T-cell (primary cell): ENCODE measurements at regions not wholly inside any gene's neighbourhood (a gene's known extent, or its start where the extent isn't known, plus 50 kb on each side); places are given as distances from the start of the nearest gene placed in this dataset.

Source experiments
- ATAC-seq, 4 experiments: fragments of 200-7000 bp in 3 of 4; fragments of 150-1000 bp in 1 of 4; cut with Tn5 transposase; replicated peaks in 1 of 4; 1 replicate in 3 of 4; 2 replicates in 1 of 4; pipeline ENCODE4 v1.10.0; 2021; ENCODE audit warnings: moderate library complexity in 3 of 4, mild to moderate bottlenecking in 2 of 4, moderate number of reproducible peaks in 1 of 4
- CTCF ChIA-PET, 2 donors: fragments of 300-600 bp; sonication (Branson Sonifier 250); formaldehyde crosslinking; loops; one replicate each; lab custom pipeline; 2022; ENCODE audit warnings: antibody characterized with exemption in 2 of 2; lab: Charles Lee
- POLR2A ChIA-PET, 2 donors: fragments of 300-600 bp; sonication (Branson Sonifier 250); formaldehyde crosslinking; loops; one replicate each; lab custom pipeline; 2022; ENCODE audit warnings: antibody characterized with exemption in 2 of 2; lab: Charles Lee
- DNase-seq, 35 experiments: peaks; one replicate each; pipeline versions ENCODE4 v3.0.0 to v3.0.0-alpha.2; 2013 to 2023
- H3K27ac ChIP-seq: one replicate; pipeline ENCODE4 v1.5.1; 2013; ENCODE audit warnings: low read length
- H3K27me3 ChIP-seq, 2 experiments: replicated peaks in 1 of 2; 1 replicate in 1 of 2; 2 replicates in 1 of 2; pipeline versions ENCODE4 v1.6.1 to v1.7.0; 2013; ENCODE audit warnings: low read length in 1 of 2, mixed read lengths in 1 of 2; ENCODE audit not compliant: control insufficient read depth in 2 of 2, insufficient read depth in 2 of 2; ENCODE audit errors: extremely low read depth in 1 of 2
- H3K36me3 ChIP-seq, 2 donors: 1 replicate in 1 of 2; 2 replicates in 1 of 2; pipeline versions ENCODE4 v1.6.1 to v1.7.0; 2013; ENCODE audit warnings: low read length in 1 of 2; ENCODE audit not compliant: control insufficient read depth in 2 of 2, insufficient read depth in 1 of 2; ENCODE audit errors: extremely low read depth in 1 of 2
- H3K4me1 ChIP-seq, 2 experiments: 1 replicate in 1 of 2; 2 replicates in 1 of 2; pipeline versions ENCODE4 v1.6.1 to v1.7.0; 2013; ENCODE audit warnings: low read length in 2 of 2, mixed read lengths in 1 of 2; ENCODE audit not compliant: insufficient read depth in 2 of 2, control insufficient read depth in 1 of 2; ENCODE audit errors: extremely low read depth in 1 of 2
- H3K4me3 ChIP-seq, 2 donors: 1 replicate in 1 of 2; 2 replicates in 1 of 2; pipeline versions ENCODE4 v1.5.1 to v1.7.0; 2013; ENCODE audit warnings: mild to moderate bottlenecking in 2 of 2, low read length in 1 of 2, moderate library complexity in 1 of 2; ENCODE audit not compliant: control insufficient read depth in 1 of 2; ENCODE audit errors: extremely low read depth in 1 of 2
- H3K9me3 ChIP-seq: 2 replicates; pipeline ENCODE4 v1.7.0; 2013
- H3K27ac Mint-ChIP-seq, 2 donors: one replicate each; pipeline ENCODE4 v1.8.0; 2020 to 2021; ENCODE audit warnings: mild to moderate bottlenecking in 2 of 2, mixed read lengths in 2 of 2
- H3K27me3 Mint-ChIP-seq, 2 donors: one replicate each; pipeline ENCODE4 v1.8.0; 2021 to 2022; ENCODE audit warnings: mixed read lengths in 2 of 2
- H3K36me3 Mint-ChIP-seq: one replicate; pipeline ENCODE4 v1.8.0; 2021; ENCODE audit warnings: mixed read lengths
- H3K4me1 Mint-ChIP-seq, 3 donors: one replicate each; pipeline ENCODE4 v1.8.0; 2020 to 2022; ENCODE audit warnings: mixed read lengths in 3 of 3, mild to moderate bottlenecking in 1 of 3
- H3K4me3 Mint-ChIP-seq, 3 donors: one replicate each; pipeline ENCODE4 v1.8.0; 2020 to 2022; ENCODE audit warnings: mild to moderate bottlenecking in 3 of 3, mixed read lengths in 3 of 3, moderate library complexity in 3 of 3
- H3K9me3 Mint-ChIP-seq, 3 donors: one replicate each; pipeline ENCODE4 v1.8.0; 2020 to 2022; ENCODE audit warnings: mixed read lengths in 3 of 3
- WGBS: methylation state at CpG from one replicate; pipeline ENCODE4 v1.1.5; 2013; ENCODE audit warnings: missing lambda C conversion rate; ENCODE audit not compliant: insufficient coverage; 5-methylcytosine and 5-hydroxymethylcytosine counted together

GRCh38 chr12:78395961-78396360, 468.6 kb upstream of the SYT1 start:
- no peak for ATAC-seq
- Mint-ChIP-seq H3K27me3 (no peaks in the 10 kb centered on the region), H3K4me3 (no peak overlapping the region), H3K36me3 (no peaks in the 10 kb centered on the region), H3K27ac (no peak overlapping the region), H3K4me1 (no peaks in the 10 kb centered on the region), H3K9me3 (peaks cover 4 to 15% (median 9%) of the 10 kb centered on the region in 3 donors)
- no peak overlapping the region for H3K4me3 ChIP-seq
- no peaks in the 10 kb centered on the region for H3K36me3 ChIP-seq
- POLR2A ChIA-PET: no interaction called here
- CTCF ChIA-PET: no interaction called here
- H3K4me1 ChIP-seq: no peaks in the 10 kb centered on the region
- H3K27me3 ChIP-seq: no peaks in the 10 kb centered on the region
- no peak overlapping the region for H3K27ac ChIP-seq
- no peaks in the 10 kb centered on the region for H3K9me3 ChIP-seq
- WGBS: no CpG with 5 or more reads among the region's 1 CpG
- DNase-seq: no peak

GRCh38 chr12:78396538-78396937, 468.0 kb upstream of the SYT1 start:
- DNase-seq (no peak), ATAC-seq (no peak)
- Mint-ChIP-seq H3K9me3 (peaks cover 4 to 15% (median 9%) of the 10 kb centered on the region in 3 donors), H3K27me3 (no peaks in the 10 kb centered on the region), H3K4me3 (no peak overlapping the region), H3K36me3 (no peaks in the 10 kb centered on the region), H3K27ac (no peak overlapping the region), H3K4me1 (no peaks in the 10 kb centered on the region)
- no peak overlapping the region for H3K4me3 ChIP-seq
- no peaks in the 10 kb centered on the region for H3K9me3 ChIP-seq
- H3K27ac ChIP-seq: no peak overlapping the region
- H3K4me1 ChIP-seq: no peaks in the 10 kb centered on the region
- H3K36me3 ChIP-seq: no peaks in the 10 kb centered on the region
- 86% methylated on average over 1 of the region's 1 CpG for WGBS
- no peaks in the 10 kb centered on the region for H3K27me3 ChIP-seq
- ChIA-PET POLR2A (no interaction called here), CTCF (no interaction called here)

GRCh38 chr12:78398750-78399149, 465.8 kb upstream of the SYT1 start:
- no CpG with 5 or more reads among the region's 2 CpGs for WGBS
- no peaks in the 10 kb centered on the region for H3K4me1 Mint-ChIP-seq
- H3K27ac ChIP-seq: no peak overlapping the region
- no peaks in the 10 kb centered on the region for H3K9me3 ChIP-seq
- H3K4me3 ChIP-seq: no peak overlapping the region
- peaks cover 8 to 18% (median 10%) of the 10 kb centered on the region in 3 donors for H3K9me3 Mint-ChIP-seq
- ChIA-PET POLR2A (no interaction called here), CTCF (no interaction called here)
- H3K27ac Mint-ChIP-seq: no peak overlapping the region
- DNase-seq (no peak), ATAC-seq (no peak)
- no peaks in the 10 kb centered on the region for H3K36me3 ChIP-seq
- no peaks in the 10 kb centered on the region for H3K27me3 ChIP-seq
- H3K4me1 ChIP-seq: no peaks in the 10 kb centered on the region
- no peak overlapping the region for H3K4me3 Mint-ChIP-seq
- no peaks in the 10 kb centered on the region for H3K36me3 Mint-ChIP-seq
- no peaks in the 10 kb centered on the region for H3K27me3 Mint-ChIP-seq

- no peak for ATAC-seq
- Histone ChIP-seq H3K9me3 (no peaks in the 10 kb centered on the region), H3K27me3 (no peaks in the 10 kb centered on the region), H3K36me3 (no peaks in the 10 kb centered on the region), H3K4me3 (no peak overlapping the region), H3K4me1 (no peaks in the 10 kb centered on the region), H3K27ac (no peak overlapping the region)
- H3K27me3 Mint-ChIP-seq: no peaks in the 10 kb centered on the region
- no peaks in the 10 kb centered on the region for H3K36me3 Mint-ChIP-seq
- WGBS: no CpG with 5 or more reads among the region's 5 CpGs
- POLR2A ChIA-PET: no interaction called here
- peaks cover 8 to 18% (median 12%) of the 10 kb centered on the region in 3 donors for H3K9me3 Mint-ChIP-seq
- H3K4me1 Mint-ChIP-seq: no peaks in the 10 kb centered on the region
- CTCF ChIA-PET: no interaction called here
- H3K27ac Mint-ChIP-seq: no peak overlapping the region
- H3K4me3 Mint-ChIP-seq: no peak overlapping the region
- DNase-seq: no peak
These were observed 462.0 kb upstream of the SYT1 start for GRCh38 chr12:78402366-78403134.

GRCh38 chr12:78403136-78403535, 461.4 kb upstream of the SYT1 start:
- CTCF ChIA-PET: no interaction called here
- H3K36me3 Mint-ChIP-seq: no peaks in the 10 kb centered on the region
- DNase-seq (no peak), ATAC-seq (no peak)
- no peaks in the 10 kb centered on the region for H3K27me3 Mint-ChIP-seq
- H3K36me3 ChIP-seq: no peaks in the 10 kb centered on the region
- H3K27ac ChIP-seq: no peak overlapping the region
- H3K9me3 Mint-ChIP-seq: peaks cover 8 to 14% (median 12%) of the 10 kb centered on the region in 3 donors
- WGBS: no CpG with 5 or more reads among the region's 1 CpG
- no peak overlapping the region for H3K27ac Mint-ChIP-seq
- no peaks in the 10 kb centered on the region for H3K27me3 ChIP-seq
- no peak overlapping the region for H3K4me3 Mint-ChIP-seq
- H3K4me1 Mint-ChIP-seq: no peaks in the 10 kb centered on the region
- H3K4me3 ChIP-seq: no peak overlapping the region
- no peaks in the 10 kb centered on the region for H3K9me3 ChIP-seq
- H3K4me1 ChIP-seq: no peaks in the 10 kb centered on the region
- POLR2A ChIA-PET: no interaction called here

GRCh38 chr12:78403681-78404080, 460.9 kb upstream of the SYT1 start:
- CTCF ChIA-PET: interaction anchor here in 1 of 2 donors (0.6 kb wide), 2 partner anchors 76 to 630 kb away, joined by 3 to 9 read pairs; no protein-coding TSS in a partner anchor
- Mint-ChIP-seq H3K27ac (no peak overlapping the region), H3K9me3 (peaks cover 5 to 10% (median 8%) of the 10 kb centered on the region in 3 donors), H3K4me1 (no peaks in the 10 kb centered on the region), H3K4me3 (no peak overlapping the region), H3K27me3 (no peaks in the 10 kb centered on the region), H3K36me3 (no peaks in the 10 kb centered on the region)
- POLR2A ChIA-PET: no interaction called here
- H3K9me3 ChIP-seq: no peaks in the 10 kb centered on the region
- no peaks in the 10 kb centered on the region for H3K4me1 ChIP-seq
- no CpG with 5 or more reads among the region's 3 CpGs for WGBS
- no peaks in the 10 kb centered on the region for H3K36me3 ChIP-seq
- no peak overlapping the region for H3K4me3 ChIP-seq
- ATAC-seq (no peak), DNase-seq (no peak)
- no peak overlapping the region for H3K27ac ChIP-seq
- H3K27me3 ChIP-seq: no peaks in the 10 kb centered on the region
